ENCODE measurements at regions not wholly inside any gene's neighbourhood (a gene's known extent, or its start where the extent isn't known, plus 50 kb on each side); places are given as distances from the start of the nearest gene placed in this dataset.
"Not testable (repeated sequence)": the region's sequence is repeated elsewhere in the genome, so short reads cannot be mapped to it uniquely, and the experiment has no call there.

- no peak overlapping the region for H3K4me3 ChIP-seq (ENCODE audit: low read length in 2 of 2)
- WGBS = 82% methylated on average over 7 of the region's 7 CpGs
Observed at GRCh38 chr14:22296088-22296487, 292.9 kb downstream of the DAD1 start.

GRCh38 chr14:22291406-22291805 lies 297.6 kb downstream of the DAD1 start:
- H3K27ac ChIP-seq (ENCODE audit: low read depth in 1 of 2, low read length in 1 of 2) = no peak overlapping the region
- H3K4me1 ChIP-seq (ENCODE audit: control insufficient read depth in 2 of 2, insufficient read depth in 2 of 2, low read length in 2 of 2) = no peaks in the 10 kb centered on the region
- H3K9me3 ChIP-seq (ENCODE audit: control insufficient read depth in 2 of 2, insufficient read depth in 1 of 2, low read length in 1 of 2) = no peaks in the 10 kb centered on the region
- no peaks in the 10 kb centered on the region for H3K36me3 ChIP-seq (ENCODE audit: control insufficient read depth in 2 of 2, insufficient read depth in 2 of 2, low read length in 1 of 2)
- H3K4me3 ChIP-seq (ENCODE audit: low read length in 2 of 2) = no peak overlapping the region
- no peaks in the 10 kb centered on the region for H3K27me3 ChIP-seq (ENCODE audit: control insufficient read depth in 2 of 2, insufficient read depth in 1 of 2, low read length in 1 of 2)
- no peak for DNase-seq (ENCODE audit: low read depth in 6 of 9, low spot score in 9 of 9)

More at GRCh38 chr14:22296088-22296487, 292.9 kb downstream of the DAD1 start:
- Histone ChIP-seq H3K27me3 (ENCODE audit: control insufficient read depth in 2 of 2, insufficient read depth in 1 of 2, low read length in 1 of 2) (no peaks in the 10 kb centered on the region), H3K36me3 (ENCODE audit: control insufficient read depth in 2 of 2, insufficient read depth in 2 of 2, low read length in 1 of 2) (no peaks in the 10 kb centered on the region), H3K27ac (ENCODE audit: low read depth in 1 of 2, low read length in 1 of 2) (no peak overlapping the region), H3K4me1 (ENCODE audit: control insufficient read depth in 2 of 2, insufficient read depth in 2 of 2, low read length in 2 of 2) (no peaks in the 10 kb centered on the region), H3K9me3 (ENCODE audit: control insufficient read depth in 2 of 2, insufficient read depth in 1 of 2, low read length in 1 of 2) (no peaks in the 10 kb centered on the region)
- DNase-seq (ENCODE audit: low read depth in 6 of 9, low spot score in 9 of 9) = no peak

- H3K36me3 ChIP-seq (ENCODE audit: control insufficient read depth in 2 of 2, insufficient read depth in 2 of 2, low read length in 1 of 2) = no peaks in the 10 kb centered on the region
- 94% methylated on average over 1 of the region's 1 CpG for WGBS
- H3K4me3 ChIP-seq (ENCODE audit: low read length in 2 of 2) = no peak overlapping the region
- no peak overlapping the region for H3K27ac ChIP-seq (ENCODE audit: low read depth in 1 of 2, low read length in 1 of 2)
- no peaks in the 10 kb centered on the region for H3K9me3 ChIP-seq (ENCODE audit: control insufficient read depth in 2 of 2, insufficient read depth in 1 of 2, low read length in 1 of 2)
- no peaks in the 10 kb centered on the region for H3K4me1 ChIP-seq (ENCODE audit: control insufficient read depth in 2 of 2, insufficient read depth in 2 of 2, low read length in 2 of 2)
- no peaks in the 10 kb centered on the region for H3K27me3 ChIP-seq (ENCODE audit: control insufficient read depth in 2 of 2, insufficient read depth in 1 of 2, low read length in 1 of 2)
- DNase-seq (ENCODE audit: low read depth in 6 of 9, low spot score in 9 of 9) = no peak
Observed at GRCh38 chr14:22289570-22289969, 299.5 kb downstream of the DAD1 start.

- peaks cover 0 to 18% of the 10 kb centered on the region in 2 donors for H3K4me1 ChIP-seq (ENCODE audit: control insufficient read depth in 2 of 2, insufficient read depth in 2 of 2, low read length in 2 of 2)
- WGBS = 95% methylated on average over 3 of the region's 3 CpGs
- no peak for DNase-seq (ENCODE audit: low read depth in 6 of 9, low spot score in 9 of 9)
Observed at GRCh38 chr14:22285991-22286390, 303.0 kb downstream of the DAD1 start.

GRCh38 chr14:22282949-22283348 lies 306.1 kb downstream of the DAD1 start:
- 57% methylated on average over 5 of the region's 5 CpGs for WGBS
- no peak for DNase-seq (ENCODE audit: low read depth in 6 of 9, low spot score in 9 of 9)
- H3K9me3 ChIP-seq (ENCODE audit: control insufficient read depth in 2 of 2, insufficient read depth in 1 of 2, low read length in 1 of 2) = no peaks in the 10 kb centered on the region
- no peak overlapping the region for H3K27ac ChIP-seq (ENCODE audit: low read depth in 1 of 2, low read length in 1 of 2)
- H3K27me3 ChIP-seq (ENCODE audit: control insufficient read depth in 2 of 2, insufficient read depth in 1 of 2, low read length in 1 of 2) = no peaks in the 10 kb centered on the region
- no peaks in the 10 kb centered on the region for H3K36me3 ChIP-seq (ENCODE audit: control insufficient read depth in 2 of 2, insufficient read depth in 2 of 2, low read length in 1 of 2)
- no peak overlapping the region for H3K4me3 ChIP-seq (ENCODE audit: low read length in 2 of 2)
- H3K4me1 ChIP-seq (ENCODE audit: control insufficient read depth in 2 of 2, insufficient read depth in 2 of 2, low read length in 2 of 2) = peaks cover 4 to 40% of the 10 kb centered on the region in 2 donors

More at GRCh38 chr14:22285991-22286390, 303.0 kb downstream of the DAD1 start:
- Histone ChIP-seq H3K36me3 (ENCODE audit: control insufficient read depth in 2 of 2, insufficient read depth in 2 of 2, low read length in 1 of 2) (no peaks in the 10 kb centered on the region), H3K27ac (ENCODE audit: low read depth in 1 of 2, low read length in 1 of 2) (no peak overlapping the region), H3K27me3 (ENCODE audit: control insufficient read depth in 2 of 2, insufficient read depth in 1 of 2, low read length in 1 of 2) (no peaks in the 10 kb centered on the region), H3K9me3 (ENCODE audit: control insufficient read depth in 2 of 2, insufficient read depth in 1 of 2, low read length in 1 of 2) (no peaks in the 10 kb centered on the region), H3K4me3 (ENCODE audit: low read length in 2 of 2) (no peak overlapping the region)

- Histone ChIP-seq H3K4me1 (ENCODE audit: control insufficient read depth in 2 of 2, insufficient read depth in 2 of 2, low read length in 2 of 2) (peaks cover 4 to 43% of the 10 kb centered on the region in 2 donors), H3K36me3 (ENCODE audit: control insufficient read depth in 2 of 2, insufficient read depth in 2 of 2, low read length in 1 of 2) (no peaks in the 10 kb centered on the region), H3K27ac (ENCODE audit: low read depth in 1 of 2, low read length in 1 of 2) (no peak overlapping the region), H3K9me3 (ENCODE audit: control insufficient read depth in 2 of 2, insufficient read depth in 1 of 2, low read length in 1 of 2) (no peaks in the 10 kb centered on the region), H3K4me3 (ENCODE audit: low read length in 2 of 2) (peak overlapping the region in 1 of 2 donors; percentile 11), H3K27me3 (ENCODE audit: control insufficient read depth in 2 of 2, insufficient read depth in 1 of 2, low read length in 1 of 2) (no peaks in the 10 kb centered on the region)
- 6% methylated on average over 5 of the region's 5 CpGs for WGBS
- no peak for DNase-seq (ENCODE audit: low read depth in 6 of 9, low spot score in 9 of 9)
Observed at GRCh38 chr14:22282417-22282816, 306.6 kb downstream of the DAD1 start.

- H3K36me3 ChIP-seq (ENCODE audit: control insufficient read depth in 2 of 2, insufficient read depth in 2 of 2, low read length in 1 of 2); H3K9me3 ChIP-seq (ENCODE audit: control insufficient read depth in 2 of 2, insufficient read depth in 1 of 2, low read length in 1 of 2); H3K27me3 ChIP-seq (ENCODE audit: control insufficient read depth in 2 of 2, insufficient read depth in 1 of 2, low read length in 1 of 2): not testable (repeated sequence)
- H3K4me1 ChIP-seq (ENCODE audit: control insufficient read depth in 2 of 2, insufficient read depth in 2 of 2, low read length in 2 of 2) = peaks cover 4 to 43% of the 10 kb centered on the region in 2 donors
- H3K27ac ChIP-seq (ENCODE audit: low read depth in 1 of 2, low read length in 1 of 2) = peak overlapping the region; percentile 58 to 85
- H3K4me3 ChIP-seq (ENCODE audit: low read length in 2 of 2) = peak overlapping the region; percentile 18 to 36
- DNase-seq (ENCODE audit: low read depth in 6 of 9, low spot score in 9 of 9) = peak in 1 of 9 donors; percentile 61
- 36% methylated on average over 7 of the region's 7 CpGs for WGBS
Observed at GRCh38 chr14:22281447-22281874, 307.6 kb downstream of the DAD1 start.

- no peaks in the 10 kb centered on the region for H3K36me3 ChIP-seq (ENCODE audit: control insufficient read depth in 2 of 2, insufficient read depth in 2 of 2, low read length in 1 of 2)
- WGBS = 33% methylated on average over 5 of the region's 5 CpGs
- H3K27ac ChIP-seq (ENCODE audit: low read depth in 1 of 2, low read length in 1 of 2) = peak overlapping the region; percentile 58 to 85
- H3K4me3 ChIP-seq (ENCODE audit: low read length in 2 of 2) = peak overlapping the region; percentile 18 to 36
- peak in 8 of 9 donors; percentile 36 to 82 (median 66) for DNase-seq (ENCODE audit: low read depth in 6 of 9, low spot score in 9 of 9)
- peaks cover 4 to 43% of the 10 kb centered on the region in 2 donors for H3K4me1 ChIP-seq (ENCODE audit: control insufficient read depth in 2 of 2, insufficient read depth in 2 of 2, low read length in 2 of 2)
- no peaks in the 10 kb centered on the region for H3K9me3 ChIP-seq (ENCODE audit: control insufficient read depth in 2 of 2, insufficient read depth in 1 of 2, low read length in 1 of 2)
- no peaks in the 10 kb centered on the region for H3K27me3 ChIP-seq (ENCODE audit: control insufficient read depth in 2 of 2, insufficient read depth in 1 of 2, low read length in 1 of 2)
Observed at GRCh38 chr14:22280497-22281316, 308.3 kb downstream of the DAD1 start.

- Histone ChIP-seq H3K36me3 (ENCODE audit: control insufficient read depth in 2 of 2, insufficient read depth in 2 of 2, low read length in 1 of 2) (no peaks in the 10 kb centered on the region), H3K4me3 (ENCODE audit: low read length in 2 of 2) (no peak overlapping the region), H3K9me3 (ENCODE audit: control insufficient read depth in 2 of 2, insufficient read depth in 1 of 2, low read length in 1 of 2) (no peaks in the 10 kb centered on the region), H3K27ac (ENCODE audit: low read depth in 1 of 2, low read length in 1 of 2) (no peak overlapping the region), H3K4me1 (ENCODE audit: control insufficient read depth in 2 of 2, insufficient read depth in 2 of 2, low read length in 2 of 2) (peaks cover 6 to 49% of the 10 kb centered on the region in 2 donors), H3K27me3 (ENCODE audit: control insufficient read depth in 2 of 2, insufficient read depth in 1 of 2, low read length in 1 of 2) (no peaks in the 10 kb centered on the region)
- WGBS = 61% methylated on average over 4 of the region's 4 CpGs
- peak in 1 of 9 donors; percentile 56 for DNase-seq (ENCODE audit: low read depth in 6 of 9, low spot score in 9 of 9)
Observed at GRCh38 chr14:22276913-22277816, 311.9 kb downstream of the DAD1 start.

Measured in thymus (tissue), 11 donors.